Ovary (tissue), 3 donors: ENCODE measurements at regions not wholly inside any gene's neighbourhood (a gene's known extent, or its start where the extent isn't known, plus 50 kb on each side); places are given as distances from the start of the nearest gene placed in this dataset.

Experiments
- CTCF ChIP-seq, 3 donors: fragments of 450-650 bp in 2 of 3; fragments of 200-600 bp in 1 of 3; IDR thresholded peaks; one replicate each; pipeline versions ENCODE4 v1.5.1 to v1.8.0; 2016 to 2022; ENCODE audit warnings: antibody characterized with exemption in 3 of 3, mild to moderate bottlenecking in 1 of 3
- EP300 ChIP-seq: sonication (generic); formaldehyde crosslinking; IDR thresholded peaks from one replicate; pipeline ENCODE4 v1.6.1; 2017; ENCODE audit warnings: antibody characterized with exemption
- POLR2A ChIP-seq: fragments of 450-650 bp; IDR thresholded peaks from one replicate; pipeline ENCODE4 v1.6.1; 2017; ENCODE audit warnings: antibody characterized with exemption, mild to moderate bottlenecking, moderate library complexity
- donor health status: DM: no; HTN: no; CAD: no.

- no peak for TF ChIP-seq POLR2A
- TF ChIP-seq CTCF (IDR thresholded peaks at IDR 0.05), result no peak
- TF ChIP-seq EP300, result no peak
Measured at GRCh38 chr10:85175635-85176034, 847.2 kb downstream of the CCSER2 start.
